ENCODE measurements at regions not wholly inside any gene's neighbourhood (a gene's known extent, or its start where the extent isn't known, plus 50 kb on each side); places are given as distances from the start of the nearest gene placed in this dataset.

- no peaks in the 10 kb centered on the region for H3K36me3 ChIP-seq
- no peak overlapping the region for H3K27ac ChIP-seq
- H3K4me3 ChIP-seq: no peak overlapping the region
- TF ChIP-seq, protein P1, sequence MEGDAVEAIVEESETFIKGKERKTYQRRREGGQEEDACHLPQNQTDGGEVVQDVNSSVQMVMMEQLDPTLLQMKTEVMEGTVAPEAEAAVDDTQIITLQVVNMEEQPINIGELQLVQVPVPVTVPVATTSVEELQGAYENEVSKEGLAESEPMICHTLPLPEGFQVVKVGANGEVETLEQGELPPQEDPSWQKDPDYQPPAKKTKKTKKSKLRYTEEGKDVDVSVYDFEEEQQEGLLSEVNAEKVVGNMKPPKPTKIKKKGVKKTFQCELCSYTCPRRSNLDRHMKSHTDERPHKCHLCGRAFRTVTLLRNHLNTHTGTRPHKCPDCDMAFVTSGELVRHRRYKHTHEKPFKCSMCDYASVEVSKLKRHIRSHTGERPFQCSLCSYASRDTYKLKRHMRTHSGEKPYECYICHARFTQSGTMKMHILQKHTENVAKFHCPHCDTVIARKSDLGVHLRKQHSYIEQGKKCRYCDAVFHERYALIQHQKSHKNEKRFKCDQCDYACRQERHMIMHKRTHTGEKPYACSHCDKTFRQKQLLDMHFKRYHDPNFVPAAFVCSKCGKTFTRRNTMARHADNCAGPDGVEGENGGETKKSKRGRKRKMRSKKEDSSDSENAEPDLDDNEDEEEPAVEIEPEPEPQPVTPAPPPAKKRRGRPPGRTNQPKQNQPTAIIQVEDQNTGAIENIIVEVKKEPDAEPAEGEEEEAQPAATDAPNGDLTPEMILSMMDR (IDR thresholded peaks at IDR 0.05): no peak
- no peak for TF ChIP-seq POLR2A (IDR thresholded peaks at IDR 0.05)
- H3K27me3 ChIP-seq: no peaks in the 10 kb centered on the region
- no peak for DNase-seq
- no peak for ATAC-seq
- H3K4me1 ChIP-seq: no peaks in the 10 kb centered on the region
- WGBS (ENCODE audit: insufficient coverage, low coverage, low lambda C conversion rate, missing lambda C conversion rate): 73% methylated on average over 3 of the region's 4 CpGs
- intact Hi-C loops (cut with DNase I): no loop called here
- H3K9me3 ChIP-seq: no peaks in the 10 kb centered on the region
Measured at GRCh38 chr6:100944644-100945043, 63.5 kb upstream of the ASCC3 start.

DNA sequence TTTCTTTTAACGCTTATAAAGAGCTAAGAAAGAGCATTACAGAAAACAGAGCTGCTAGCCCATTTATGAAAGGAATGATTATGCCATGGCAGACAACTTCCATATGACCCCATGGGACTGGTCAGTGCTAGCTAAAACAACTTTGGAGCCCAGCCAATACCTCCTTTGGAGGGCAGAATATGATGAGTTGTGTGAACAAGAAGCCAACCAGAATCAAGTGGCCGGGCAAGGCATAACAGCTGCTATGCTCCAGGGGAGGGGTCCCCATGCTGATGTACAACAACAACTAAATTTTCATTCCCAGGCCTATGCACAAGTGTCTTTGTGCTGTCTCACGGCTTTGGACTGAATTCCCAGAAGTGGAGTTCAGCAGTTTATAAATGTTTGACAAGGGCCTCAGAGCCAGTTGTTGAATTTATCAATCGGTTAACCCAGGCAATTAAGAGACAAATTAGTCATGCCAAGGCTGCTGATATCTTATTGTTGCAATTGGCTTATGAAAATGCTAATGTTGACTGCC lies 65.0 kb upstream of the ASCC3 start:
- Histone ChIP-seq H3K27me3 (no peaks in the 10 kb centered on the region), H3K9me3 (no peaks in the 10 kb centered on the region), H3K36me3 (no peaks in the 10 kb centered on the region), H3K4me1 (no peaks in the 10 kb centered on the region), H3K4me3 (no peak overlapping the region), H3K27ac (no peak overlapping the region)
- 70% methylated on average over 4 of the region's 4 CpGs for WGBS (ENCODE audit: insufficient coverage, low coverage, low lambda C conversion rate, missing lambda C conversion rate)
- intact Hi-C loops (cut with DNase I): no loop called here
- TF ChIP-seq POLR2A (IDR thresholded peaks at IDR 0.05): no peak
- TF ChIP-seq, protein P1 (IDR thresholded peaks at IDR 0.05): no peak
- ATAC-seq (no peak), DNase-seq (no peak)

DNA sequence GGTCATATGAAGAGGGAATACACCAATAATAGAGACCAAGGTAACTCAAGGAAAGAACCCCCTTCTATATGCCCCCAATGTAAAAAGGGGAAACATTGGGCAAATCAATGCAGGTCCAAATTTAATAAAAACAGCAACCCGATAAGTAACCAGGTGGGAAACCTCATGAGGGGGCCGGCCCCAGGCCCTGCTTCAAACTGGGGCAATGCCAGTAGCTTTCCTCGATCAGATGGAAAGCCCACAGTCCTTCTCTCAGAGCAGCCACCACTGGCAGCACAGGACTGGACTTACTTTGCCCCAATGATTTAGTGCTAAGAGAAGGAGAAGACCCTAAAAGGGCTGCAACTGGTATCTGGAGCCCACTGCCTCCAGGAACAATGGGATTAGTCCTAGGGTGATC lies 65.6 kb upstream of the ASCC3 start:
- no peak overlapping the region for H3K27ac ChIP-seq

DNA sequence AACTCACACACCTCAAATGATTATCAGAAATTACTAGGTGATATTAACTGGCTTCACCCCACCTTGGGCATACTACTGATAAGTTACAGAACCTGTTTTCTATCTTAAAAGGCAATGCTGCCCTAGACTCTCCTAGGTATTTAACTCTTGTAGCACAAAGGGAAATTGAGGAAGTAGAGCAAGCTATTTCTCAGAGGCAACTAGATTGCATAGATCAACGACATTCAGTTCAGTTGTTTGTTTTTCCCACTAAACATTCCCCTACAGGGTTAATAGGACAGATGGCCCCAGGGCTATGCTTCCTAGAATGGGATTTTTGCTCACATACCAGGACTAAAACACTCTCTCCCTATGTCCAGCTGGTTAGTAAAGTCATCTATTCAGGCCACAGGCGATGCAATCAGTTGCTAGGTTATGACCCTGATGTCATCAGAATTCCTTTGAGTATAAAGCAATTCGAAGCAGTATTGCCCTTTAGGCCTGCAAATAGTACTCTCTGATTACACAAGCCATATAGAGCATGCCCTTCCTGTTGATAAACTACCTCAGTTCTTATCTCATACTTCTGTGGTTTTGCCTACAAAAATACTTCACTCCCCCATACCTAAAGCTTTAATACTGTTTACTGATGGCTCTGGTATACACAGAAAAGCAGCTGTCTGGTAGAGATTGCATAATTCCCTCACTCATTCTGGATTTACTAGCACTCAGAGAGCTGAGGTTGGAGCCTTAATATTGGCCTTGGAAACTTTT lies 67.4 kb upstream of the ASCC3 start:
- no peak overlapping the region for H3K27ac ChIP-seq
- ATAC-seq (peak in 3 of 4 donors; percentile 31 to 87 (median 66)), DNase-seq (no peak)
- H3K4me1 ChIP-seq: no peaks in the 10 kb centered on the region
- no peaks in the 10 kb centered on the region for H3K27me3 ChIP-seq
- intact Hi-C loops (cut with DNase I): no loop called here
- no peaks in the 10 kb centered on the region for H3K36me3 ChIP-seq
- no peaks in the 10 kb centered on the region for H3K9me3 ChIP-seq
- TF ChIP-seq POLR2A (IDR thresholded peaks at IDR 0.05): no peak
- TF ChIP-seq, protein P1 (IDR thresholded peaks at IDR 0.05): no peak
- H3K4me3 ChIP-seq: no peak overlapping the region
- WGBS (ENCODE audit: insufficient coverage, low coverage, low lambda C conversion rate, missing lambda C conversion rate): 13% methylated on average over 3 of the region's 3 CpGs

More for the DNA sequence above, 65.6 kb upstream of the ASCC3 start:
- Histone ChIP-seq H3K4me3 (no peak overlapping the region), H3K36me3 (no peaks in the 10 kb centered on the region), H3K9me3 (no peaks in the 10 kb centered on the region), H3K27me3 (no peaks in the 10 kb centered on the region), H3K4me1 (no peaks in the 10 kb centered on the region)
- no peak for ATAC-seq
- no peak for DNase-seq
- WGBS (ENCODE audit: insufficient coverage, low coverage, low lambda C conversion rate, missing lambda C conversion rate): no CpG with 5 or more reads among the region's 3 CpGs
- intact Hi-C loops (cut with DNase I): no loop called here
- no peak for TF ChIP-seq POLR2A (IDR thresholded peaks at IDR 0.05)

DNA sequence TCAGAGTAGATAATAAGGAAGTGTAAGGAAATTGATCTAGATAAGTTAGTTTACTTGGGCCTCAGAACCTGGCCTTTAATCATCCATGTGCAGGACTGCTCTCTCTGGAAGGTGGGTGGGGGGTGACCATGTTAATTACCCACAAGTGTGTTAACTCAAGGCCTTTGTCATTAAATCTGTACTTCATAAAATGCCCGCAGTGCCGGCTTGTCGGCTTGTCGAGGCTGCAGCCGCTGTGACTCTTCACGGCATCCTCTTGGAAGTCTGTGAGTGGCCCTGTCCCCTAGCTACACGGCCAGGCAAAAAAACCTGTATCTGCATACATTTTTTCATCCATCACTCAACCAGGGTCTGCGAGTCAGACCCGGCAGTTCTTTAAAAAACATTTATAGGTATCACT lies 70.9 kb upstream of the ASCC3 start:
- no peaks in the 10 kb centered on the region for H3K27me3 ChIP-seq
- H3K4me1 ChIP-seq: no peaks in the 10 kb centered on the region
- TF ChIP-seq POLR2A (IDR thresholded peaks at IDR 0.05): no peak
- TF ChIP-seq, protein P1 (IDR thresholded peaks at IDR 0.05): no peak
- DNase-seq (no peak), ATAC-seq (no peak)
- H3K9me3 ChIP-seq: no peaks in the 10 kb centered on the region
- no peaks in the 10 kb centered on the region for H3K36me3 ChIP-seq
- intact Hi-C loops (cut with DNase I): no loop called here
- no peak overlapping the region for H3K4me3 ChIP-seq
- 50% methylated on average over 5 of the region's 9 CpGs for WGBS (ENCODE audit: insufficient coverage, low coverage, low lambda C conversion rate, missing lambda C conversion rate)
- no peak overlapping the region for H3K27ac ChIP-seq

All from right lobe of liver (tissue), 6 donors.